ENCODE measurements at regions not wholly inside any gene's neighbourhood (a gene's known extent, or its start where the extent isn't known, plus 50 kb on each side); places are given as distances from the start of the nearest gene placed in this dataset.

- TF ChIP-seq CTCF (IDR thresholded peaks at IDR 0.05) (no peak), EP300 (IDR thresholded peaks at IDR 0.05) (no peak)
Measured at GRCh38 chr1:55611123-55611522, 396.0 kb upstream of the USP24 start.

All from ovary (tissue), 3 donors.